Panc1 (cell line): ENCODE measurements at regions not wholly inside any gene's neighbourhood (a gene's known extent, or its start where the extent isn't known, plus 50 kb on each side); places are given as distances from the start of the nearest gene placed in this dataset.

ENCODE experiments used
- ATAC-seq: fragments of 200-7000 bp; cut with Tn5 transposase; 2 replicates; pipeline ENCODE4 v1.9.1; 2020; ENCODE audit warnings: mild to moderate bottlenecking, moderate library complexity
- BruUV-seq: library from RNA; stranded (reverse); fragments of 400-500 nt; replicated peaks from 2 replicates; lab custom pipeline; 2021; lab: Mats Ljungman, UMichigan
- CTCF ChIA-PET: fragments of 300-600 bp; sonication (Branson Sonifier 250); formaldehyde crosslinking; loops from one replicate; lab custom pipeline; 2022; ENCODE audit warnings: antibody characterized with exemption; lab: Charles Lee
- POLR2A ChIA-PET: fragments of 300-600 bp; sonication (Branson Sonifier 250); formaldehyde crosslinking; loops from one replicate; lab custom pipeline; 2022; ENCODE audit warnings: antibody characterized with exemption; lab: Charles Lee
- DNase-seq: peaks from one replicate; pipeline ENCODE4 v3.0.0-alpha.2; 2010; ENCODE audit warnings: low read depth, low spot score
- H3K27ac ChIP-seq: 2 replicates; pipeline ENCODE4 v1.5.1; 2011; ENCODE audit warnings: mild to moderate bottlenecking, low read length, inconsistent platforms
- H3K27me3 ChIP-seq: fragments of 200-500 bp; sonication (Bioruptor generic); 2 replicates; pipeline ENCODE4 v1.6.0; 2014; ENCODE audit warnings: low read length, inconsistent platforms; ENCODE audit not compliant: control insufficient read depth, insufficient read depth
- H3K36me3 ChIP-seq: fragments of 200-500 bp; sonication (Bioruptor generic); 2 replicates; pipeline ENCODE4 v1.5.1; 2014; ENCODE audit warnings: inconsistent platforms, mild to moderate bottlenecking, low read length, moderate library complexity; ENCODE audit not compliant: control insufficient read depth, insufficient read depth
- H3K4me1 ChIP-seq: 2 replicates; pipeline ENCODE4 v1.5.1; 2011; ENCODE audit warnings: inconsistent platforms, mild to moderate bottlenecking, low read length, moderate library complexity; ENCODE audit not compliant: control insufficient read depth, insufficient read depth
- H3K4me3 ChIP-seq, 2 experiments: 2 replicates each; pipeline ENCODE4 v1.5.1; 2011 to 2012; ENCODE audit warnings: low read depth in 2 of 2, low read length in 2 of 2, mild to moderate bottlenecking in 2 of 2, inconsistent platforms in 1 of 2, moderate library complexity in 1 of 2
- H3K9me3 ChIP-seq: fragments of 200-500 bp; sonication (Bioruptor generic); 2 replicates; pipeline ENCODE4 v1.5.1; 2014; ENCODE audit warnings: low read depth, mild to moderate bottlenecking, inconsistent platforms, low read length, moderate library complexity; ENCODE audit not compliant: control insufficient read depth, insufficient read depth
- CTCF ChIP-seq: fragments of 450-650 bp; IDR thresholded peaks from 2 replicates; pipeline ENCODE4 v1.5.1; 2017; ENCODE audit warnings: mild to moderate bottlenecking
- POLR2AphosphoS5 ChIP-seq: IDR thresholded peaks from 2 replicates; pipeline ENCODE4 v1.6.1; 2012; ENCODE audit warnings: mild to moderate bottlenecking, low read depth, low read length, moderate library complexity
- REST ChIP-seq, 2 experiments: IDR thresholded peaks; 2 replicates each; pipeline ENCODE4 v1.6.1; 2011 to 2012; ENCODE audit warnings: low read depth in 2 of 2, control low read depth in 1 of 2, low read length in 1 of 2, mild to moderate bottlenecking in 1 of 2, moderate library complexity in 1 of 2; ENCODE audit not compliant: insufficient read depth in 1 of 2
- SIN3A ChIP-seq: IDR thresholded peaks from 2 replicates; pipeline ENCODE4 v1.6.1; 2012; ENCODE audit warnings: low read depth, mild to moderate bottlenecking, low read length, moderate library complexity, borderline replicate concordance; ENCODE audit not compliant: insufficient read depth
- TCF7L2 ChIP-seq: IDR thresholded peaks from 2 replicates; pipeline ENCODE4 v1.6.1; 2011; ENCODE audit warnings: mild to moderate bottlenecking, low read depth, low read length, inconsistent platforms
- in situ Hi-C: cut with HindIII; loops from 2 replicates; pipeline ENCODE4 v1.10.0; 2016; ENCODE audit warnings: low sequenced_read_pairs, low pct_unique_long_range_greater_than_20kb
- intact Hi-C: fragments of 100-400 bp; cut with micrococcal nuclease; formaldehyde crosslinking; loops from one replicate; pipeline ENCODE4 v1.10.0; 2022; ENCODE audit not compliant: unreplicated experiment

- ChIA-PET CTCF (no interaction called here), POLR2A (no interaction called here)
- no peak for TF ChIP-seq CTCF
- TF ChIP-seq SIN3A, result no peak
- no peak for TF ChIP-seq TCF7L2
- TF ChIP-seq POLR2AphosphoS5, result no peak
- TF ChIP-seq REST (IDR thresholded peaks at IDR 0.05; ENCODE audit: insufficient read depth in 1 of 2, low read depth in 2 of 2, low read length in 1 of 2), result no peak
- no TSS peak for BruUV-seq
- H3K9me3 ChIP-seq, result 0 out of 2 replicates have a peak, but pooled peaks cover 3% of the 10 kb centered on the region
- ATAC-seq (no peak), DNase-seq (no peak)
- H3K36me3 ChIP-seq, result no peaks in the 10 kb centered on the region
- in situ Hi-C loops (no loop called here), intact Hi-C loops (no loop called here)
- H3K4me3 ChIP-seq, result no peak overlapping the region
- no peaks in the 10 kb centered on the region for H3K27me3 ChIP-seq
- H3K4me1 ChIP-seq, result no peaks in the 10 kb centered on the region
- H3K27ac ChIP-seq, result no peak overlapping the region
Measured at GRCh38 chr7:20980668-20981264, 194.1 kb upstream of the SP8 start.

- intact Hi-C loops (no loop called here), in situ Hi-C loops (no loop called here)
- Histone ChIP-seq H3K27ac (no peak overlapping the region), H3K4me3 (no peak overlapping the region), H3K9me3 (0 out of 2 replicates have a peak, but pooled peaks cover 3% of the 10 kb centered on the region), H3K27me3 (no peaks in the 10 kb centered on the region), H3K4me1 (no peaks in the 10 kb centered on the region), H3K36me3 (no peaks in the 10 kb centered on the region)
- DNase-seq (no peak), ATAC-seq (no peak)
- BruUV-seq, result no TSS peak
- ChIA-PET POLR2A (no interaction called here), CTCF (no interaction called here)
- no peak for TF ChIP-seq SIN3A
- no peak for TF ChIP-seq POLR2AphosphoS5
- TF ChIP-seq CTCF, result no peak
- TF ChIP-seq REST (IDR thresholded peaks at IDR 0.05; ENCODE audit: insufficient read depth in 1 of 2, low read depth in 2 of 2, low read length in 1 of 2), result no peak
- no peak for TF ChIP-seq TCF7L2
Measured at GRCh38 chr7:20988340-20988739, 201.7 kb upstream of the SP8 start.
